CD4-positive, alpha-beta T cell treated with Interleukin-10 for 1 hour (primary cell): ENCODE measurements at regions not wholly inside any gene's neighbourhood (a gene's known extent, or its start where the extent isn't known, plus 50 kb on each side); places are given as distances from the start of the nearest gene placed in this dataset.
"Not testable (repeated sequence)": the region's sequence is repeated elsewhere in the genome, so short reads cannot be mapped to it uniquely, and the experiment has no call there.

Experiments used
- DNase-seq: peaks from one replicate; pipeline ENCODE4 v3.0.0-alpha.2; 2020

DNA sequence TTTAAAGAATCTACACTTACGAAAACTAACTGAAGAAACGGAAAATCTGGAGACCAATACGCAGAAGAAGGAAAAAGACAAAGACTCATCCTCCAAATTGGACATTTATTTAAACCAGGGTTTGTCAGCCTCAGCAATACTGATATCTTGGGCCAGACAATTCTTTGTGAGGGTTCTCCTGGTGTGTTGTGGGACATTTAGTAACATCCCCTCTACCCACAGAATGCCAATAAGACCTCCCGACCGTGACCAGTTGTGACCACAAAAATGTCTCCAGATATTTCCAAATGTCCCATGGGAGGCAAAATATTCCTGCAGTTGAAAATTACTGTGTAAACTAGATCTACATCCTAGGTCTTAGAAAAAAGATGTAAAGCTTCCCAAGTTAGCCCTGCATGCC, 50.3 kb upstream of the ZSCAN2 start:
- DNase-seq: not testable (repeated sequence)
